Activated naive CD4-positive, alpha-beta T cell treated with anti-CD3 and anti-CD28 coated beads, Interleukin-2, amount 10 ng/mL, durations not matched to agents 7 days and 5 days (primary cell): ENCODE measurements at regions not wholly inside any gene's neighbourhood (a gene's known extent, or its start where the extent isn't known, plus 50 kb on each side); places are given as distances from the start of the nearest gene placed in this dataset.

Source experiments
- CTCF ChIA-PET: fragments of 350-600 bp; sonication (Branson Sonifier 250); formaldehyde crosslinking; loops from one replicate; lab custom pipeline; 2021; ENCODE audit warnings: antibody characterized with exemption; lab: Charles Lee
- DNase-seq: peaks from one replicate; pipeline ENCODE4 v3.0.0-alpha.2; 2020
- H3K27ac Mint-ChIP-seq: one replicate; pipeline ENCODE4 v1.8.0; 2021; ENCODE audit warnings: mild to moderate bottlenecking, moderate library complexity, mixed read lengths
- H3K27me3 Mint-ChIP-seq: one replicate; pipeline ENCODE4 v1.8.0; 2021; ENCODE audit warnings: mild to moderate bottlenecking, mixed read lengths
- H3K36me3 Mint-ChIP-seq: one replicate; pipeline ENCODE4 v1.8.0; 2021; ENCODE audit warnings: mixed read lengths
- H3K4me1 Mint-ChIP-seq: one replicate; pipeline ENCODE4 v1.8.0; 2021; ENCODE audit warnings: mixed read lengths
- H3K4me3 Mint-ChIP-seq: one replicate; pipeline ENCODE4 v1.8.0; 2021; ENCODE audit warnings: mild to moderate bottlenecking, moderate library complexity, mixed read lengths
- H3K9me3 Mint-ChIP-seq: one replicate; pipeline ENCODE4 v1.8.0; 2021; ENCODE audit warnings: mixed read lengths

DNA sequence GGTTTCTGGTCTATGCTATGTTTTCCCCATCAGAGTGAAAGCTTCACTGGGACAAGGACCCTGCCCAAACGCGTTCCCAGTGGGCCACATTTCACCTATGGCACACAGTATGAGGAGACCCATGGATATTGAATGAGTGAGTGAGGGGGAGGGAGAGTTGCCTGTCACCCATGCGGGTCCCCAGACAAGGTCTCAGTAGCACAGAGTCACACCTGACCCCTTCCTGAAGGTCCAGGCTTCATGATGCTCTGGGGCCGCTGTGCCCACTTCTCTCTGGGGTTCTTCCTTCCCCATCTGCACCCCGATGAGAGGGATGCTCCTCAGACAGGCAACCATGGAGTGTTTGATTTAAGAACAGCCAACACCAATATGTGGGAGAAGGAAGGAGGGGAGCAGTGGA is 72.3 kb upstream of the CSF3R start:
- H3K36me3 Mint-ChIP-seq = no peaks in the 10 kb centered on the region
- no peak overlapping the region for H3K4me3 Mint-ChIP-seq
- no peak for DNase-seq
- no peak overlapping the region for H3K27ac Mint-ChIP-seq
- H3K27me3 Mint-ChIP-seq = peaks cover 54% of the 10 kb centered on the region
- H3K9me3 Mint-ChIP-seq = no peaks in the 10 kb centered on the region
- CTCF ChIA-PET = interaction anchor here (0.6 to 3.0 kb wide), 2 partner anchors 21 to 766 kb away, joined by 3 to 8 read pairs; no protein-coding TSS in a partner anchor
- H3K4me1 Mint-ChIP-seq = no peaks in the 10 kb centered on the region

DNA sequence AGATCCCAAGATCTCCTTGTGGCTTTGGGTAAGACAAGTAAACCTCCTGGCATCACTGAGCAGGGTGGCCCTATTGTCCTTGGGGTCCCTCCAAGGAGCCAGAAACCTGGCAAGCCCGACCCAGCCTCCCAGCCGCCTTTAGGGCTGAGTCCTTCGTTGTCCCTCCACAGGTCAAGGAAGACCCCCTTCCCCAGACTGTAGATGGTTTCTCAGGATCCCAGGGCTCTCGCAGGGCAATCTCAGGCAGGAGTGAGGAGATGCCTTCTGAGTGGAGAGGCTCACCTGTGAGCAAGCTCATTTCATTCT is 71.6 kb upstream of the CSF3R start:
- peaks cover 54% of the 10 kb centered on the region for H3K27me3 Mint-ChIP-seq
- no peaks in the 10 kb centered on the region for H3K36me3 Mint-ChIP-seq
- H3K27ac Mint-ChIP-seq = no peak overlapping the region
- no peaks in the 10 kb centered on the region for H3K9me3 Mint-ChIP-seq
- no peaks in the 10 kb centered on the region for H3K4me1 Mint-ChIP-seq
- DNase-seq = no peak
- no peak overlapping the region for H3K4me3 Mint-ChIP-seq
- CTCF ChIA-PET = interaction anchor here (0.6 to 3.0 kb wide), 5 partner anchors 11 to 767 kb away, joined by 3 to 11 read pairs (median 3); no protein-coding TSS in a partner anchor

DNA sequence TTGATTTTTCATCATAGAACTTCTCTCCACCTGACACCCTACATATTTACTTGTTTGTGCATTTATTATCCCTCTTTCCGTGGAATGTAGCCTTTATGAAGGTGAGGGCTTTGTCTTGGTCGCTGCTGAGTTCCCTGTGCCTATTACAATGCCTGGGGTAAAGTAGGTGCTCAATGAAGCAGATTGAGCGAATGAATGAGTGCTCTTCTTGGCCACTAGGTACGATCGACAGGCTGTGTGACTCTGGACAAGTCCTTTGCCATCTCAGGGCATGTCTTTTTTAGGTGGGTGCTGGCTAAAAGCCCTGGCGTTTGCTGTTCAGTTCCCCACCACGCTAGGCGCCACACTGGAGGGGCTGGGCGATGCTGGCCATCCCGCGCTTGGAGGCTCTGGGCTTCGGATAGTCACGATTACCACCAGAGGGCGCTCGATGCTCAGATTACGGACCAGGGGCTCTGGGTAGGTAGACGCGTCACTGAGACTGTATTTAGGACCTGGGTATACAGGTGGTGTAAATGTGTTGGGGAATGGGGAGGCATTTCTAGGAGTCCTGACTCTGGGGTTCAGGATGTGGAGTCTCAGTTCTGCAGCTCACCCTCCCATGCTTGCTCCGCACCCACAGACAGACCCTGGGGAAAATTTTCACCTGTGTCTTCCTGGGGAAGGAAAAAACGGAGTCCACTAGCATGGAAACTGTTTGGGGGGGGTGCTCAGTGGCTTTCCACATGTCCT is 71.0 kb upstream of the CSF3R start:
- no peaks in the 10 kb centered on the region for H3K36me3 Mint-ChIP-seq
- peak; percentile 80 for DNase-seq
- H3K9me3 Mint-ChIP-seq = no peaks in the 10 kb centered on the region
- H3K27ac Mint-ChIP-seq = no peak overlapping the region
- H3K4me3 Mint-ChIP-seq = no peak overlapping the region
- no peaks in the 10 kb centered on the region for H3K4me1 Mint-ChIP-seq
- CTCF ChIA-PET = interaction anchor here (0.7 to 3.0 kb wide), 5 partner anchors 12 to 175 kb away, joined by 3 to 11 read pairs (median 5); no protein-coding TSS in a partner anchor
- H3K27me3 Mint-ChIP-seq = peaks cover 54% of the 10 kb centered on the region

DNA sequence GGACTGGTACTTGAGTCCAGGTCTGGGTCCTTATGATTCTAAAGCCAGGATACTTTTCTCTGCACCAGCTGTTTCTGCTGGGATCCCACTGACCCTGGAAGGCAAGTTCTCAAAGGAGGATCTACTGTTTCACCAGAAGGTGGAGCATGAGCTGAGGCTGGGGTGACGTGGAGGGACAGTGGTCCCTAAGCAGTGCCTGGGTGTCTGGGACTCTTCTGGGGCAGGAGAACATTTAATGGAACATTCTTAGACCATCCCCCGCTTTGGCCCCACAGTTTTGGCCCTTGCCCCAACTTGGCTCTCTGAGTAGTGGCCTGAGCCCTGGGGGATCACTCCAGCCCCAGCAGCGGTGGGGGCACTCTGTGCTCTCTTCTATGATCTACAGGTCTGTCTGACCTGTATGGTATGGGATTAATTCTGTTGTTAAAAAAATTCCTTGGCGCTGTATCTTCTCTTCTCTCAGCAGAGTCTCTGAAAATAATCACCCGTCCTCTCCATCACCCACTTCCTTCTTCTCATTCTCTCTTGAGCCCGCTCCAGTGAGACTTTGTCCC is 60.3 kb upstream of the CSF3R start:
- no peaks in the 10 kb centered on the region for H3K4me1 Mint-ChIP-seq
- no peak for DNase-seq
- H3K9me3 Mint-ChIP-seq = no peaks in the 10 kb centered on the region
- H3K36me3 Mint-ChIP-seq = no peaks in the 10 kb centered on the region
- no peak overlapping the region for H3K27ac Mint-ChIP-seq
- CTCF ChIA-PET = interaction anchor here (2.5 kb wide), 1 partner anchor 26 kb away, joined by 7 read pairs; no protein-coding TSS in a partner anchor
- no peak overlapping the region for H3K4me3 Mint-ChIP-seq
- peaks cover 45% of the 10 kb centered on the region for H3K27me3 Mint-ChIP-seq

DNA sequence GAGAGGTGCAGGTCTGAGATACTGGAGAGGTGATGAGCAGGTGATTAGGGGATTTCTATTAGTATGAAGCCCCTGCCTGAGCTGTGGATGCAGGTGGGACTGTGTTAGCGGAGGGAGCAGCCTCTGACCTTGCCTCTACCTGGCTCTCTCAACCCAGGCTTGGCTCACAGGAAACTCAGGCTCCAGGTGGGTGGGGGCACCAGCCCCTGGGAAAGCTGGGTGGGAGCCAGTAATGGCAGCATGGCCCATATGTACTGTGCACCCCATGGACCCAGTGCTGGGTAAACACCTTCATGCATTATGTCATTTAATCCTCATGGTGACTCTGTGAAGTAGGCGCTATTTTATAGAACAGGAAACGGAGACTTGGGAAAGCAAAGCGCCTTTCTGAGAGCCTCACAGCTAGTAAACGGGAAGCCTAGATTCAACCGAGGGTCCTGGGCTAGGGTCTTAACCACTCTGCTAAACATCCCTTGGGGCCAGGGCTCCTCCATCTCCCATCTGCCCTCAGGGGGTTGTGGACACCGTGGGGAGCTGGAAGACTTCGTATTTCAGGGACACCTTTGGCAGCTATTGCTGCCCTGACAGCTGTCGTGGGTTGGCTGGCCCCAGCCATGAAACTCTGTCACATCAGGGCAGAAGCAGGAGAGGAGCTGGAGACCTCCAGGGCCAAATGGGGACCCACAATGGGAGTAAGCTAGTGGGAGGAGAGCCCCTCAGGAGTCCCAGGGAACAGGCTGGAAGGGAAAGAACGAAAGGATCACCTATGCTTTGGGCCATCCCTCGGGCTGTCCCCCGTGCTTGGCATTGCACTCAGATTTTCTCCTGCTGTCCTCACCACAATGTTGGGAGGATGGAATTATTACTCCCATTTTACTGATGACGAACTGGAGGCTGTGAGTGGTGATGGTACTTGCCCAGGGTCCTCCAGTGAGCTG is 59.6 kb upstream of the CSF3R start:
- Mint-ChIP-seq H3K27me3 (peaks cover 43% of the 10 kb centered on the region), H3K36me3 (no peaks in the 10 kb centered on the region), H3K27ac (no peak overlapping the region), H3K4me1 (no peaks in the 10 kb centered on the region), H3K4me3 (no peak overlapping the region), H3K9me3 (no peaks in the 10 kb centered on the region)
- CTCF ChIA-PET = interaction anchor here (2.5 kb wide), 1 partner anchor 25 kb away, joined by 7 read pairs; no protein-coding TSS in a partner anchor
- DNase-seq = no peak

DNA sequence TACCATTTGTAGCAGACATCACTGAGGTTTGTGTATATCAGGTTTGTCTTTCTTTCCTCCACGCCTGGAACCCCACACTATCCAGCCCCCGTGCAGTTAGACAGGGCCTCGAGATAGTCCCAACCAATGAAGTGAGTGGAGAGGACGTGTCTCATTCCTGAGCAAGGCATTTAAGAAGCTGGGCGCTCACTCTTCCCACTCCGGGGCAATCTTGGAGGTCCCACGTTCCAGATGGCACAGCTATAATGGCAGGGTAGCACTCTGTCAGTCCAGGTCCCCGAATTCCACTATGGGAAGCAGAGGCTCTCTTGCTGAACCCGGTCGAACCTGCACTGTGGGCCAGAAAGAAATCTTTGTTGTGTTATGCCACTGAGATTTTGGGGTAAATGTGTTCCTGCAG is 57.3 kb upstream of the CSF3R start:
- H3K9me3 Mint-ChIP-seq = no peaks in the 10 kb centered on the region
- H3K4me1 Mint-ChIP-seq = no peaks in the 10 kb centered on the region
- H3K27me3 Mint-ChIP-seq = peaks cover 38% of the 10 kb centered on the region
- H3K4me3 Mint-ChIP-seq = no peak overlapping the region
- H3K36me3 Mint-ChIP-seq = no peaks in the 10 kb centered on the region
- no peak overlapping the region for H3K27ac Mint-ChIP-seq
- no peak for DNase-seq
- CTCF ChIA-PET = interaction anchor here (1.2 kb wide), 1 partner anchor 23 kb away, joined by 3 read pairs; no protein-coding TSS in a partner anchor

DNA sequence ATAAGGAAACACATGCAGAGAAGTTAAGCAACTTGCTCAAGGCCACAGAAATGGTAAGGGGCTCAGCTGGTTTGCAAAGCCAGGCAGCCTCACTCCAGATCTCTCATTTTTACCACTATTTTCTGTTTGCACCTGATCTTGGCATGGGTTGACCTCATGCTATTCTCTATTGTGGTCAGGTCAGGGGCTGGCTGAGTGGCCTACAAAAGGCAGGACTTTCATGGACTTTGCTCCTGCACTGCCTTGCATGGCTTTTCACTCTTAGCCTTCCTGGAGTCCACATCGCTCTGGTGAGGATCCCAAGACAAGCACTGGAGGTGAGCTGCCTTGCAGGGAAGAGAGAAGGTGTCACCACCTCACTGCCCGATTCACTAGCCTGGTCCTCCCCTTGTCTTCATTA is 56.8 kb upstream of the CSF3R start:
- H3K9me3 Mint-ChIP-seq = no peaks in the 10 kb centered on the region
- CTCF ChIA-PET = no interaction called here

DNA sequence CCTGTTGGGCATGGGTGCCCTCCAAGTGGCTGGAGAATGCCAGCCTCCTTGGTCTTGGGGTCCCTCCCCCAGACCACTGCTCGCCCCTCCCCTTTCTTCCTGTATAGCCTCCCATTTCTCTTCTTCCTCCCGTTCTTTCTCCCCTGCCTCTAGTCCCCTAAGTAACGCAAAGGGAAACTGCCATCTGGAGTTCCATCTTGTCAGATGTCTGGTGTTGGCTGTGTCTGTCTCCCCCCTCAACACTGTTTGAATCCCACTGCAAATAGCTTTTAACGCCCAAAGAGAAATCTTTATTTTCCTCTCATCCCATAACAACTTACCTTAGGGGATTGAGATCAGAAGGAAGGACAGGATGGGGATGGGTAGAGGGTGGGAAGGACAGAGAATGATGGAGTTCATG is 55.3 kb upstream of the CSF3R start:
- Mint-ChIP-seq H3K4me3 (no peak overlapping the region), H3K27me3 (peaks cover 41% of the 10 kb centered on the region), H3K9me3 (no peaks in the 10 kb centered on the region), H3K4me1 (no peaks in the 10 kb centered on the region), H3K27ac (no peak overlapping the region), H3K36me3 (no peaks in the 10 kb centered on the region)
- CTCF ChIA-PET = no interaction called here
- no peak for DNase-seq

More for the DNA sequence above, 56.8 kb upstream of the CSF3R start:
- Mint-ChIP-seq H3K4me3 (no peak overlapping the region), H3K27me3 (peaks cover 38% of the 10 kb centered on the region), H3K36me3 (no peaks in the 10 kb centered on the region), H3K4me1 (no peaks in the 10 kb centered on the region), H3K27ac (no peak overlapping the region)
- DNase-seq = no peak

DNA sequence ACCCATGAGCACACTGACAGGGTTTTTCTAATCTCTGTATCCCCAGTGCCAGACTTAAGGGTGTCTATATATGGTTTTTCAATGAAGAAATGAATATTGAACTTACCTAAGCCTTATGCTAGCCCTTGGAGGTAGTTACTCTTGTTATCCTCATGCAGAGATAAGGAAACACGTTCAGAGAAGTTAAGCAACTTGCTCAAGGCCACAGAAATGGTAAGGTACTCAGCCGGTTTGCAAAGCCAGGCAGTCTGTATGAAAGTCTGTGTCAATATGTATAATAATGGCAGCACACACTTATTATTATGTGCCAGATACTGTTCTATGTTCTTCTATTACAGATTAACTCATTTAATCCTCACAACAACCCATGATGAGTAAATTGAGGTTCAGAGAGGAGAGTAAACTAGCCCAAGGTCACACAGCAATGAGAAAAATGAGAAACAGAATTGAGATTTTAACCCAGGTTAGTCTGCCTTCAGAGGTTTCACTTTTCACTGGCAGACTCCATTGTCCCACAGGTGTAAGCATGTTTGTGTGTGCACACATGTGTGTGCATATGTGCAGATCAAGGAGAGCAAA is 54.6 kb upstream of the CSF3R start:
- CTCF ChIA-PET = no interaction called here
- Mint-ChIP-seq H3K27ac (no peak overlapping the region), H3K4me1 (no peaks in the 10 kb centered on the region), H3K27me3 (peaks cover 36% of the 10 kb centered on the region), H3K9me3 (no peaks in the 10 kb centered on the region), H3K36me3 (no peaks in the 10 kb centered on the region), H3K4me3 (no peak overlapping the region)
- DNase-seq = no peak

DNA sequence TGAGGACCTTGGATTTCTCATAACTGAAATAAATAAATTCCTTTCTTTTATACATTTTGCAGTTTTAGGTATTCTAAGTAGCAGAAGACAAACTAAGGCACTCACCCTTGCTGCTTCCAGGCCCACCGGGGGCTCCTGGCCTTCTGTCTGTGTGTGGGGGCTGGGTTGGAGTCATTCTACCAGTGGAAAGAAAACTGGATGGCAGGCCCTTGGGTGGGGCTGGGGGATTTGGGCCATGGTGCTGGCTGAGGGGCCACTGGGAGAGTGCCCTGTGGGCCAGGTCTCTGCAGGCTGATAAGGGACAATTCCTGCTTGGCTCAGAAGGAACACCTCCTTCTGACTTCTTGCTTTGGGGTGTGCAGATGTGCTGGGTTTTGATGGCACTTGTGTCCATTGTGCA is 54.0 kb upstream of the CSF3R start:
- CTCF ChIA-PET = no interaction called here
- H3K27me3 Mint-ChIP-seq = peaks cover 35% of the 10 kb centered on the region
- no peaks in the 10 kb centered on the region for H3K9me3 Mint-ChIP-seq
- H3K4me3 Mint-ChIP-seq = no peak overlapping the region
- H3K36me3 Mint-ChIP-seq = no peaks in the 10 kb centered on the region
- no peaks in the 10 kb centered on the region for H3K4me1 Mint-ChIP-seq
- peak; percentile 4 for DNase-seq
- H3K27ac Mint-ChIP-seq = no peak overlapping the region

DNA sequence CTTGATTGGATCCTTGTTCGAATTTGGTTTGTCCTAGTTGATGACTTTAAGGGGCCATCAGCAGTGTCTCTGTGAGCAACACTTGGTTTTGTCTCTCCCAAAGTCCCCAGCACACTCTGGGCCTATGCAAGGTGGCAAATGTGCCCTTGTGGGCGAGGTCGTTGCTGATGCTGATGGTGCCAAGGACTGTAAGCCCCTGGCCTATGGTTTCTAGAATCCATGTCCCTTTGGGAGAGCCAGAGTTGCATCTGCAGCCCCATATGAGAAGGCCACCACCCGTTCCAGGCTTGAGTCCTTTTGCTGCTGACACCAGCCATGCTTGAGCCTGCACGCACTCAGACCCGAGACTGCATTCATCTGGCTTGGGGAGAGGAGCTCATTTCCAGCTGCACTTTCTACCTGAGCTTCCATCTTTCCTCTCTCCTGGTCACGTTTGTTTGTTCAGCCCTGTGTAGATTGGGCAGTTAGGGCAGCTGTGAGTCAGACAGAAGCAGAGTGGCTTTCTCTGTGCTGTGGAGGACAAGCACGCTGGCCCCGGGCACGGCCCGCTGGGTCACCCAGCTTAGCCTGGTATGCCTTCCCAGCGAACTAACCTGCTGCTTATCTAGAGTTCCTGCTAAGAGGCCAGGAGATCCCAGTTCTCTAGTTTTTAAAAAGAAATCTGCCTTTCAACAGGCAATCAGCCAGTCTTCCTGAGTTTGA is 52.1 kb upstream of the CSF3R start:
- Mint-ChIP-seq H3K9me3 (no peaks in the 10 kb centered on the region), H3K4me3 (no peak overlapping the region), H3K27me3 (peaks cover 36% of the 10 kb centered on the region), H3K4me1 (no peaks in the 10 kb centered on the region), H3K27ac (no peak overlapping the region), H3K36me3 (no peaks in the 10 kb centered on the region)
- CTCF ChIA-PET = interaction anchor here (0.6 to 2.1 kb wide), 2 partner anchors 17 to 18 kb away, joined by 3 to 9 read pairs; no protein-coding TSS in a partner anchor
- peak; percentile 10 for DNase-seq

DNA sequence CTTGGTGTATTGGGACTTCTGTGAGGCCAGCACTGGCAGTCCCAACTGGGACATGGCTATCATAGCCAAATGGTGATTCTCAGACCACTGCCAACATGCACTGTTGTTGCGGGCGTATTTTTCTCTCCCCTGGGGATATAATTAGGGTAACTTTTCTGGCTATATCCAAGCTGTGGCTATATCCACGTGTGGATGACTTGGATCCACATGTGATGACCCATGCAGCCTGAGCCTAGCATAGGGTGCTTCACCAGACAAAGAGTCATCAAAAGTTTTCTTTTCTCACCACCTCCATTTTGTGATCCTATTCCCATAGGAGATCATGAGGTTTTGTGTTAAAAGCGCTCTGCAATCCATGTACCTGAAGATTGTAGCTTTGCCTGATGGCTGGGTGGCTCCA is 51.2 kb upstream of the CSF3R start:
- CTCF ChIA-PET = interaction anchor here (2.1 kb wide), 1 partner anchor 17 kb away, joined by 9 read pairs; no protein-coding TSS in a partner anchor

DNA sequence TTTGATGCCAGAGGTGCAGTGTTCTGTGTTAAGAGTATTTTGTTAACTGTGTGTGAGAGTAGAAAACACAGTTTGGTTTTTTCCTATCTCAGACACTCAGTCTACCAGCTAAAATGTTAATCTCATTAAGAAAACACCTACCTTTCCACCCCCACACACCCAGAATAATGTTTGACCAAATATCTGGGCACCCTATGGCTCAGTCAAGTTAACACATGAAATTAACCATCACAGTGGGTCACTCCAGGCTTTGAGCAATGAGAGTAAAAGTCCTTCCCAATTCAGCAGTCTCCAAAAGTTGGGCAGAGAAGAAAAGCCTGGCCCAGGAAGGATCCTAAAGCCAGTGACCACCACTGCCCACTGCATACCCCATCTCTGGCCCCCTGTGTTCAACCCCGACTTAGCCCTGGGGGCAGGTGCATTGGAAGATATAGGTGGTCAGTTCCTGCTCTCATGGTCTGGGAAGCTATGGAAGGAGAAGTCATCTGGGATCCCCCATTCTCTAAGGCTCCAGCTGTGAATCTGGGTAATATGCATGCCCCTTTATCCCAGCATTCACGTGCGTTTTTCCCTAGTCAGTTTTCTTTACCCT is 50.2 kb upstream of the CSF3R start:
- no peak for DNase-seq
- no peaks in the 10 kb centered on the region for H3K9me3 Mint-ChIP-seq

More for the DNA sequence above, 51.2 kb upstream of the CSF3R start:
- no peak overlapping the region for H3K4me3 Mint-ChIP-seq
- H3K36me3 Mint-ChIP-seq = no peaks in the 10 kb centered on the region
- DNase-seq = no peak
- no peaks in the 10 kb centered on the region for H3K9me3 Mint-ChIP-seq
- no peaks in the 10 kb centered on the region for H3K4me1 Mint-ChIP-seq
- no peak overlapping the region for H3K27ac Mint-ChIP-seq
- H3K27me3 Mint-ChIP-seq = peaks cover 35% of the 10 kb centered on the region

More for the DNA sequence above, 50.2 kb upstream of the CSF3R start:
- CTCF ChIA-PET = interaction anchor here (2.1 kb wide), 1 partner anchor 16 kb away, joined by 9 read pairs; no protein-coding TSS in a partner anchor
- H3K27ac Mint-ChIP-seq = no peak overlapping the region
- no peaks in the 10 kb centered on the region for H3K36me3 Mint-ChIP-seq
- no peak overlapping the region for H3K4me3 Mint-ChIP-seq
- peaks cover 33% of the 10 kb centered on the region for H3K27me3 Mint-ChIP-seq
- no peaks in the 10 kb centered on the region for H3K4me1 Mint-ChIP-seq
